ENCODE measurements at regions not wholly inside any gene's neighbourhood (a gene's known extent, or its start where the extent isn't known, plus 50 kb on each side); places are given as distances from the start of the nearest gene placed in this dataset.

DNA sequence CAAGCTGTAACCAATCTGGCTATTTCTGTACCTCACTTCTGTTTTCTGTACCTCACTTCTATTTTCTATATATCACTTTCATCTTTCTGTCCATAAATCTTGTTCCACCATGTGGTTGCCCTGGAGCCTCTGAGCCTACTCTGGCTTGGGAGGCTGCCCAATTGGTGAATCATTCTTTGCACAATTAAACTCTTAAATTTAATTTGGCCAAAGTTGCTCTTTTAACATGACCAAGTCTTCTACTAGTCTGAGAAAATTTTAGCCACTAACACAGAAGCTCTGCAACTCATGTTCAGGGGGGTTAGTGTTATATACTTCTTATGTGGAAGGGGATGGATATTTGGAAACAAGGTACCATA, 503.5 kb downstream of the KIF20B start:
- TF ChIP-seq, protein P1, sequence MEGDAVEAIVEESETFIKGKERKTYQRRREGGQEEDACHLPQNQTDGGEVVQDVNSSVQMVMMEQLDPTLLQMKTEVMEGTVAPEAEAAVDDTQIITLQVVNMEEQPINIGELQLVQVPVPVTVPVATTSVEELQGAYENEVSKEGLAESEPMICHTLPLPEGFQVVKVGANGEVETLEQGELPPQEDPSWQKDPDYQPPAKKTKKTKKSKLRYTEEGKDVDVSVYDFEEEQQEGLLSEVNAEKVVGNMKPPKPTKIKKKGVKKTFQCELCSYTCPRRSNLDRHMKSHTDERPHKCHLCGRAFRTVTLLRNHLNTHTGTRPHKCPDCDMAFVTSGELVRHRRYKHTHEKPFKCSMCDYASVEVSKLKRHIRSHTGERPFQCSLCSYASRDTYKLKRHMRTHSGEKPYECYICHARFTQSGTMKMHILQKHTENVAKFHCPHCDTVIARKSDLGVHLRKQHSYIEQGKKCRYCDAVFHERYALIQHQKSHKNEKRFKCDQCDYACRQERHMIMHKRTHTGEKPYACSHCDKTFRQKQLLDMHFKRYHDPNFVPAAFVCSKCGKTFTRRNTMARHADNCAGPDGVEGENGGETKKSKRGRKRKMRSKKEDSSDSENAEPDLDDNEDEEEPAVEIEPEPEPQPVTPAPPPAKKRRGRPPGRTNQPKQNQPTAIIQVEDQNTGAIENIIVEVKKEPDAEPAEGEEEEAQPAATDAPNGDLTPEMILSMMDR (conservative IDR thresholded peaks at IDR 0.05), result no peak
- DNase-seq (ENCODE audit: extremely low spot score, unreplicated experiment), result no peak
- no peak overlapping the region for H3K27ac Mint-ChIP-seq
- H3K4me1 Mint-ChIP-seq (ENCODE audit: unreplicated experiment), result no peaks in the 10 kb centered on the region
- H3K4me3 Mint-ChIP-seq, result no peak overlapping the region
- no peaks in the 10 kb centered on the region for H3K9me3 Mint-ChIP-seq
- H3K27me3 Mint-ChIP-seq, result peaks cover 2% of the 10 kb centered on the region
- H3K36me3 Mint-ChIP-seq, result no peaks in the 10 kb centered on the region

DNA sequence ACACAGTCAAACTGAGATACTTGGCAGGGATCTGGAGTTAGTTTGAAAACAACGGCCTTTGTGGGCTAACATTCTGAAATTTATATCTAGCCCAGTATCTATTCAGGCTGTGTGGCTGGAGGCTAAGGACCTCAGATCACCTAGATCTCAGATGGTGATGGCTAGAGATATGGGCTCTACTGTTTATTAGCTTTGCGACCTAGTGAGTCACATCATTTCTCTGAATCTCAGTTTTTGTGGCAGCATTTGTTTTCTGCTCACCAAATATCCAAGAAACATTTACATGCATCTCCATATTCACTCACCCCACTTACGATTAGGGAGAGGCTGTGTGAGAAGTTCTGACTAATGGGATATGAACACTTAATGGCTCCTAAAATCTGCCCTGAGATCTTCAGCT, 503.9 kb downstream of the KIF20B start:
- TF ChIP-seq, protein P1 (conservative IDR thresholded peaks at IDR 0.05), result no peak
- H3K27ac Mint-ChIP-seq, result no peak overlapping the region
- H3K36me3 Mint-ChIP-seq, result no peaks in the 10 kb centered on the region
- H3K27me3 Mint-ChIP-seq, result peaks cover 2% of the 10 kb centered on the region
- no peak overlapping the region for H3K4me3 Mint-ChIP-seq
- H3K4me1 Mint-ChIP-seq (ENCODE audit: unreplicated experiment), result no peaks in the 10 kb centered on the region
- no peaks in the 10 kb centered on the region for H3K9me3 Mint-ChIP-seq
- DNase-seq (ENCODE audit: extremely low spot score, unreplicated experiment), result no peak

DNA sequence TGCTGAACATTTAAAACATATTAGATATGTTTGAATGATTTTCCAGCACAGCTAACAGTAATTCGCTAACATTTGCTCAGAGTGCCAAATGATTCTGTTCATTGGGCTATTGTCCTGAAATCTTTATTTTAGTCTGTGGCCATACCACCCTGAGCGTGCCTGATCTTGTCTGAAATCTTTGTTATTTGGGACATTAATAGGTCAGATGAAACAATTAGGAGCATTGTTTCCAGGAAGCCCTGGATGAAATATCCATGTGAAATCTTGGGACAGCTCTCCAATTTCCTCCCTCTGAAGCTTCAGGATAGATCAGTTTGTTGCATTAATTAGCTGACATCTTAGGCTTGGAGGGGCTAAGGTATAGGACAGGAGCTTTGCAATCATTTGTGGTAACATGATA, 512.0 kb downstream of the KIF20B start:
- no peak for DNase-seq (ENCODE audit: extremely low spot score, unreplicated experiment)
- no peak overlapping the region for H3K4me3 Mint-ChIP-seq

DNA sequence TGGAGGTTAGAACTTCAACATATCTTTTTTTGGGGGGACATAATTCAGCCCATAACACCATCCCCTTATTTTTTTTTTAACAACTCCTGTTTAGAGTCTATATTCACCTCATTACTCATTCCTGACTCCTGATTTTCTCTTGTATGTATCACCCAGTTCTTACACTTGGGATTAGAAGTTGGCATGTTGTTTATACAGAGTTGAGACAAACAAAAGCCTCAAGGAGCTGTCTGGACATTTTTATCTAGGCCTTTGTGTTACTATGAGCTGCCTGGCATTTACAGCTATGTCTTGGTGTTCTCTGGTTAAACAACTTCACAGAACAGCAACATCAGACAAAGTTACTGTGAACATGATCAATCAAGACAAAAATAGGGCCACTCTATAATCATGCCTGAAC, 517.5 kb downstream of the KIF20B start:
- peaks cover 4% of the 10 kb centered on the region for H3K27me3 Mint-ChIP-seq
- DNase-seq (ENCODE audit: extremely low spot score, unreplicated experiment), result no peak
- H3K36me3 Mint-ChIP-seq, result no peaks in the 10 kb centered on the region
- H3K27ac Mint-ChIP-seq, result no peak overlapping the region
- TF ChIP-seq, protein P1 (conservative IDR thresholded peaks at IDR 0.05), result no peak
- H3K4me1 Mint-ChIP-seq (ENCODE audit: unreplicated experiment), result peaks cover 11% of the 10 kb centered on the region
- no peak overlapping the region for H3K4me3 Mint-ChIP-seq
- H3K9me3 Mint-ChIP-seq, result peaks cover 4% of the 10 kb centered on the region

More for the DNA sequence above, 512.0 kb downstream of the KIF20B start:
- peaks cover 6% of the 10 kb centered on the region for H3K27me3 Mint-ChIP-seq
- TF ChIP-seq, protein P1 (conservative IDR thresholded peaks at IDR 0.05), result no peak
- no peaks in the 10 kb centered on the region for H3K4me1 Mint-ChIP-seq (ENCODE audit: unreplicated experiment)
- H3K36me3 Mint-ChIP-seq, result no peaks in the 10 kb centered on the region
- peaks cover 4% of the 10 kb centered on the region for H3K9me3 Mint-ChIP-seq
- no peak overlapping the region for H3K27ac Mint-ChIP-seq

DNA sequence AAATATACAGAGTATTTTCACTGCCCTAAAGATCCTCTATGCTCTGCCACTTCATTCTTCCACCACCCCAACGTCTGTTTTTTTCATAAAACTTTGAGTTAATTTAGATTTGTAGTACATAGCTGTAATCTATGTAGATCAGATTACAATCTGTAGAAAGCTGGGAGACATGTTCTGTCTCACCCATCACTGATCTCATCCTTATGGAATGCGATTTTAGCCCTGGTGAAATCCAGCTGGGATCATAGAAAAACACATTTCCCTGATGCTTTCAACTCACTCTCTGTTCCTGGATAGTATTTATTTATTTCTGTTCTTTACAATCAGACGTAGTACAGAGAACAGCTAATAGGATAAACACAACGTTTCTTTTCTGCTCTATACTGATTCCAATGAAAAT, 521.0 kb downstream of the KIF20B start:
- TF ChIP-seq, protein P1 (conservative IDR thresholded peaks at IDR 0.05), result no peak
- Mint-ChIP-seq H3K4me1 (ENCODE audit: unreplicated experiment) (peaks cover 11% of the 10 kb centered on the region), H3K9me3 (peaks cover 4% of the 10 kb centered on the region), H3K36me3 (no peaks in the 10 kb centered on the region), H3K4me3 (no peak overlapping the region), H3K27me3 (no peaks in the 10 kb centered on the region), H3K27ac (no peak overlapping the region)
- no peak for DNase-seq (ENCODE audit: extremely low spot score, unreplicated experiment)

DNA sequence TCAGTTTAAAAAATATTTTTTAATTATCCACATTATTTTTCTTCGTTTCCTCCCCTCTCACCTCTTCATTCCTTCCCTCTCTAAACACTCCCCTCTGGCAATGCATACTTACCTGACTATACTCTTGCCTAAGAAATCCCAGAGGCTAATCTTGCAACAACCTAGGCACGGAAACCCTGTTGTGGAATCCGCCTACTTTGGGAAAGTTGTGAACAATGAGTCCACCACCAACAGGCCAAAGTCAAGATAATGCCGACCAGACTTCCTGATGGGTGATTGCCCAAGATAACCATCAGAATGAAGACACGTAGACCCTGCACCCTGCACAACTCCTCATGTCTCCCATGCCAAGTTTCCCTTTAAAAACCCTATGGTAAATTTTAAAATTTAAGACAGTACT, 521.5 kb downstream of the KIF20B start:
- Mint-ChIP-seq H3K4me3 (no peak overlapping the region), H3K27ac (no peak overlapping the region), H3K27me3 (no peaks in the 10 kb centered on the region), H3K36me3 (no peaks in the 10 kb centered on the region), H3K9me3 (peaks cover 1% of the 10 kb centered on the region), H3K4me1 (ENCODE audit: unreplicated experiment) (peaks cover 11% of the 10 kb centered on the region)
- no peak for DNase-seq (ENCODE audit: extremely low spot score, unreplicated experiment)
- TF ChIP-seq, protein P1 (conservative IDR thresholded peaks at IDR 0.05), result no peak

All from type B pancreatic cell (in vitro differentiated cells).